C4-2B (cell line): ENCODE measurements at regions not wholly inside any gene's neighbourhood (a gene's known extent, or its start where the extent isn't known, plus 50 kb on each side); places are given as distances from the start of the nearest gene placed in this dataset.

Source experiments
- ZFX ChIP-seq: fragments of 450-650 bp; IDR thresholded peaks from 2 replicates; pipeline ENCODE4 v1.6.1; 2017
- TF ChIP-seq, protein P1 (sequence below): fragments of 450-650 bp; conservative IDR thresholded peaks from 2 replicates; pipeline ENCODE4 v1.5.1; 2017; ENCODE audit warnings: mild to moderate bottlenecking

DNA sequence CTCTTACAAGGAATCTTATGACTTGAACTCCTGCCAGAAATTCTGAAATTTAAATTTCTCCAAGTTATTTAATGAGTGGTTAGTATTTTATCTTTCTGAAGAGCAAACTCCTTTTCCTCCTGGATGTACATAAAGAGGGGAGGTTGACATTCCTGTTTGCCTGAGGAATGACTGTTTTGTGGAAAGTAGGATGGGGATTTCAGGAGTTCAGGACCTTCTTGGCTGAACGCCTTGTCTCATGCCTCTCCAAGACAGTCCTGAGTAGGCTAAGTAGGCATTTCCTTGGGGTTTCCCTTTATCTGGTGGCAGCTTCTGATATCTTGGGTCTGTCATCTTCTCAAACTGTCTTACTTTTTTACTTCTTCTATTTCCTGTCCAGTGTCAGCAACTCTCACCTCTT lies 356.6 kb downstream of the TDRD3 start:
- TF ChIP-seq, protein P1, sequence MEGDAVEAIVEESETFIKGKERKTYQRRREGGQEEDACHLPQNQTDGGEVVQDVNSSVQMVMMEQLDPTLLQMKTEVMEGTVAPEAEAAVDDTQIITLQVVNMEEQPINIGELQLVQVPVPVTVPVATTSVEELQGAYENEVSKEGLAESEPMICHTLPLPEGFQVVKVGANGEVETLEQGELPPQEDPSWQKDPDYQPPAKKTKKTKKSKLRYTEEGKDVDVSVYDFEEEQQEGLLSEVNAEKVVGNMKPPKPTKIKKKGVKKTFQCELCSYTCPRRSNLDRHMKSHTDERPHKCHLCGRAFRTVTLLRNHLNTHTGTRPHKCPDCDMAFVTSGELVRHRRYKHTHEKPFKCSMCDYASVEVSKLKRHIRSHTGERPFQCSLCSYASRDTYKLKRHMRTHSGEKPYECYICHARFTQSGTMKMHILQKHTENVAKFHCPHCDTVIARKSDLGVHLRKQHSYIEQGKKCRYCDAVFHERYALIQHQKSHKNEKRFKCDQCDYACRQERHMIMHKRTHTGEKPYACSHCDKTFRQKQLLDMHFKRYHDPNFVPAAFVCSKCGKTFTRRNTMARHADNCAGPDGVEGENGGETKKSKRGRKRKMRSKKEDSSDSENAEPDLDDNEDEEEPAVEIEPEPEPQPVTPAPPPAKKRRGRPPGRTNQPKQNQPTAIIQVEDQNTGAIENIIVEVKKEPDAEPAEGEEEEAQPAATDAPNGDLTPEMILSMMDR, result no peak
- no peak for TF ChIP-seq ZFX
